GM19455 (cell line): ENCODE measurements at regions not wholly inside any gene's neighbourhood (a gene's known extent, or its start where the extent isn't known, plus 50 kb on each side); places are given as distances from the start of the nearest gene placed in this dataset.

Source experiments
- ATAC-seq: cut with Tn5 transposase; IDR thresholded peaks from one replicate; pipeline ENCODE4 v1.9.1; 2021; ENCODE audit not compliant: unreplicated experiment

GRCh38 chr6:156082012-156082411 lies 626.4 kb upstream of the NOX3 start:
- no peak for ATAC-seq

- ATAC-seq, result no peak
Measured at GRCh38 chr6:156080371-156080770, 624.7 kb upstream of the NOX3 start.

GRCh38 chr6:156068881-156069280 lies 613.2 kb upstream of the NOX3 start:
- ATAC-seq, result no peak

- ATAC-seq, result no peak
Measured at GRCh38 chr6:156065849-156066248, 610.2 kb upstream of the NOX3 start.

GRCh38 chr6:156062091-156062563 lies 606.5 kb upstream of the NOX3 start:
- no peak for ATAC-seq

GRCh38 chr6:156061465-156061864 lies 605.8 kb upstream of the NOX3 start:
- no peak for ATAC-seq

GRCh38 chr6:156060013-156060412 lies 604.4 kb upstream of the NOX3 start:
- ATAC-seq, result no peak

GRCh38 chr6:156058356-156058755 lies 602.7 kb upstream of the NOX3 start:
- no peak for ATAC-seq

- ATAC-seq, result no peak
Measured at GRCh38 chr6:156057869-156058268, 602.2 kb upstream of the NOX3 start.

GRCh38 chr6:156056085-156056484 lies 600.4 kb upstream of the NOX3 start:
- ATAC-seq, result no peak

GRCh38 chr6:156053626-156054025 lies 598.0 kb upstream of the NOX3 start:
- no peak for ATAC-seq

GRCh38 chr6:156046841-156047449 lies 591.3 kb upstream of the NOX3 start:
- no peak for ATAC-seq

- ATAC-seq, result no peak
Measured at GRCh38 chr6:156046268-156046665, 590.6 kb upstream of the NOX3 start.

GRCh38 chr6:156045401-156046267 lies 590.0 kb upstream of the NOX3 start:
- ATAC-seq, result no peak

GRCh38 chr6:156033598-156033997 lies 578.0 kb upstream of the NOX3 start:
- ATAC-seq, result no peak

GRCh38 chr6:156031516-156031915 lies 575.9 kb upstream of the NOX3 start:
- ATAC-seq, result no peak

GRCh38 chr6:156030053-156030452 lies 574.4 kb upstream of the NOX3 start:
- ATAC-seq, result no peak

- no peak for ATAC-seq
Measured at GRCh38 chr6:156029286-156029985, 573.8 kb upstream of the NOX3 start.

- no peak for ATAC-seq
Measured at GRCh38 chr6:156028335-156029131, 572.9 kb upstream of the NOX3 start.

- ATAC-seq, result no peak
Measured at GRCh38 chr6:156027248-156027626, 571.6 kb upstream of the NOX3 start.
